ENCODE measurements at regions not wholly inside any gene's neighbourhood (a gene's known extent, or its start where the extent isn't known, plus 50 kb on each side); places are given as distances from the start of the nearest gene placed in this dataset.

DNA sequence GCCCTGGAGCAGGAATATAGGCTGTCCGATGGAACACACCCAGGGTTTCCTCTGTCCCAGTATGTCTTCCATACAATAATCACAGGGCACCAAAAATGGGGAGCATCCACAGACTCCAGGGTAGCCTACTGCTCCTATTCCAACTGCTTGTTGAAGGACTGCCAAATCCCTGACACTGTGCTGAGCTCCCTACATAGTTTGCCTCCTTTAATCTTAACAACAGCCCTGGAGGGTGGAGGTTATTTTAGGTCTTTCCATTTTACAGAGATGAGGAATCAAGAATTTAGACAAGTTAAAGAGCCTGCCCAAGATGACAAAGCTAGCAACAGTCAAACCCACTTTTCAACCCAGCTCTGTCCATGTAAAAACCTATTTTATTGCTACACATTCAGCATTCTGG is 790.4 kb downstream of the DIAPH3 start:
- DNase-seq (ENCODE audit: low spot score) = no peak
- Histone ChIP-seq H3K4me3 (no peak overlapping the region), H3K4me1 (replicated peaks) (no peaks in the 10 kb centered on the region), H3K36me3 (no peaks in the 10 kb centered on the region), H3K27me3 (replicated peaks; ENCODE audit: insufficient read depth) (no peaks in the 10 kb centered on the region), H3K27ac (no peak overlapping the region), H3K9me3 (no peaks in the 10 kb centered on the region)
- intact Hi-C loops (cut with DNase I) = no loop called here
- TF ChIP-seq CTCF (IDR thresholded peaks at IDR 0.05) (no peak), POLR2AphosphoS5 (IDR thresholded peaks at IDR 0.05) (no peak), POLR2A (IDR thresholded peaks at IDR 0.05) (no peak)
- WGBS = 88% methylated on average over 1 of the region's 1 CpG

GRCh38 chr13:59374691-59375090 is 789.0 kb downstream of the DIAPH3 start:
- Histone ChIP-seq H3K36me3 (no peaks in the 10 kb centered on the region), H3K27me3 (replicated peaks; ENCODE audit: insufficient read depth) (no peaks in the 10 kb centered on the region), H3K9me3 (no peaks in the 10 kb centered on the region), H3K4me1 (replicated peaks) (no peaks in the 10 kb centered on the region), H3K4me3 (no peak overlapping the region), H3K27ac (no peak overlapping the region)
- intact Hi-C loops (cut with DNase I) = no loop called here
- no peak for TF ChIP-seq POLR2A (IDR thresholded peaks at IDR 0.05)
- no peak for TF ChIP-seq CTCF (IDR thresholded peaks at IDR 0.05)
- TF ChIP-seq POLR2AphosphoS5 (IDR thresholded peaks at IDR 0.05) = no peak
- WGBS = 59% methylated on average over 3 of the region's 3 CpGs
- no peak for DNase-seq (ENCODE audit: low spot score)

GRCh38 chr13:59384154-59384553 is 779.6 kb downstream of the DIAPH3 start:
- WGBS = 6% methylated on average over 1 of the region's 1 CpG
- Histone ChIP-seq H3K27ac (no peak overlapping the region), H3K4me3 (no peak overlapping the region), H3K4me1 (replicated peaks) (no peaks in the 10 kb centered on the region), H3K9me3 (no peaks in the 10 kb centered on the region), H3K36me3 (no peaks in the 10 kb centered on the region), H3K27me3 (replicated peaks; ENCODE audit: insufficient read depth) (no peaks in the 10 kb centered on the region)
- intact Hi-C loops (cut with DNase I) = no loop called here
- TF ChIP-seq POLR2A (IDR thresholded peaks at IDR 0.05) (no peak), POLR2AphosphoS5 (IDR thresholded peaks at IDR 0.05) (no peak), CTCF (IDR thresholded peaks at IDR 0.05) (no peak)
- no peak for DNase-seq (ENCODE audit: low spot score)

DNA sequence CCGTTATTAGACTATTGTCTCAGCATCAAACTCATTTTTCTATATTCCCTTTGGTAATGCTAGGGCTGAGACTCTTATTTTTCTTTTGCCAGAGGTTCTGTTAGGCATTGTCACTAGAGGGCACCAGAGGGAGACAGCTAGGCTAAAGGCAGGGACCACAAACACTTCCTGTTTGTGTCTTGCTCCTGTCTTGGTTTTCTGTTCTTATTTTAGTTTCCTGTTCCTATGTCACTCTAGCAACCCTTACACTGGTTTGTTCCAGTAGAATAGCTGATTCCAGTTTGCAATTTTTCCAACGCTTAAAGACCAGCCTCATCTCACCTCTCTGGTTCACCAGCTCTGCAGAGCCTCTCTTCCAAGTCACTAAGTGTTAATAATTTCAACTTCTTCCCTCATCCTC is 772.0 kb downstream of the DIAPH3 start:
- peak in 3 of 4 experiments; percentile 37 to 56 (median 50) for TF ChIP-seq CTCF (IDR thresholded peaks at IDR 0.05)
- TF ChIP-seq POLR2AphosphoS5 (IDR thresholded peaks at IDR 0.05) = no peak
- Histone ChIP-seq H3K4me3 (no peak overlapping the region), H3K27me3 (replicated peaks; ENCODE audit: insufficient read depth) (no peaks in the 10 kb centered on the region), H3K27ac (no peak overlapping the region), H3K9me3 (no peaks in the 10 kb centered on the region), H3K4me1 (replicated peaks) (no peaks in the 10 kb centered on the region), H3K36me3 (no peaks in the 10 kb centered on the region)
- 17% methylated on average over 2 of the region's 2 CpGs for WGBS
- no peak for DNase-seq (ENCODE audit: low spot score)
- intact Hi-C loops (cut with DNase I) = loop anchor here (2.0 kb wide), 1 partner anchor 287 kb away; no protein-coding TSS in a partner anchor

GRCh38 chr13:59392328-59392727 is 771.4 kb downstream of the DIAPH3 start:
- H3K36me3 ChIP-seq = no peaks in the 10 kb centered on the region
- H3K4me1 ChIP-seq (replicated peaks) = no peaks in the 10 kb centered on the region
- no peak for TF ChIP-seq POLR2A (IDR thresholded peaks at IDR 0.05)
- no peak for TF ChIP-seq CTCF (IDR thresholded peaks at IDR 0.05)
- TF ChIP-seq POLR2AphosphoS5 (IDR thresholded peaks at IDR 0.05) = no peak
- H3K9me3 ChIP-seq = no peaks in the 10 kb centered on the region
- H3K27me3 ChIP-seq (replicated peaks; ENCODE audit: insufficient read depth) = no peaks in the 10 kb centered on the region
- no peak overlapping the region for H3K27ac ChIP-seq
- H3K4me3 ChIP-seq = no peak overlapping the region
- no peak for DNase-seq (ENCODE audit: low spot score)
- intact Hi-C loops (cut with DNase I) = no loop called here

Data from prostate gland (tissue), 2 donors.